K562 (cell line): ENCODE measurements at regions not wholly inside any gene's neighbourhood (a gene's known extent, or its start where the extent isn't known, plus 50 kb on each side); places are given as distances from the start of the nearest gene placed in this dataset.
A peak's percentile ranks its signal among the peaks of the same experiment; 100 is the strongest.

Experiments
- DDX20 ChIP-seq: fragments of 450-650 bp; IDR thresholded peaks from 2 replicates; pipeline ENCODE4 v1.6.1; 2016; ENCODE audit warnings: missing genetic modification characterization, low read depth, mild to moderate bottlenecking, missing compliant biosample characterization, moderate library complexity
- ETS2 ChIP-seq: IDR thresholded peaks from 2 replicates; pipeline ENCODE4 v1.6.1; 2016; ENCODE audit warnings: borderline replicate concordance, missing genetic modification characterization, mild to moderate bottlenecking, moderate library complexity, missing compliant biosample characterization; ENCODE audit not compliant: poor library complexity, severe bottlenecking
- GTF2E2 ChIP-seq: fragments of 200-800 bp; sonication (Bioruptor generic); IDR thresholded peaks from 2 replicates; pipeline ENCODE4 v1.6.1; 2016; ENCODE audit warnings: missing genetic modification characterization, missing compliant biosample characterization
- JUNB ChIP-seq: fragments of 450-650 bp; formaldehyde crosslinking; conservative IDR thresholded peaks from 2 replicates; pipeline ENCODE4 v1.4.0; 2020; ENCODE audit warnings: mild to moderate bottlenecking
- MTA3 ChIP-seq: fragments of 450-650 bp; formaldehyde crosslinking; IDR thresholded peaks from 2 replicates; pipeline ENCODE4 v1.6.1; 2017; ENCODE audit warnings: mild to moderate bottlenecking, borderline replicate concordance
- MYBL2 ChIP-seq, 2 experiments: fragments of 450-650 bp in 1 of 2; sonication (generic) in 1 of 2; formaldehyde crosslinking in 1 of 2; IDR thresholded peaks; 2 replicates each; pipeline versions ENCODE4 v1.6.1 to v1.8.1; 2017 to 2022; ENCODE audit warnings: borderline replicate concordance in 1 of 2, inconsistent platforms in 1 of 2, low read depth in 1 of 2, mild to moderate bottlenecking in 1 of 2, missing genetic modification reagents in 1 of 2, moderate library complexity in 1 of 2
- PRDM10 ChIP-seq: fragments of 450-650 bp; IDR thresholded peaks from 2 replicates; pipeline ENCODE4 v1.6.1; 2018; ENCODE audit not compliant: partially characterized antibody
- RFX1 ChIP-seq: fragments of 450-650 bp; IDR thresholded peaks from 2 replicates; pipeline ENCODE4 v1.6.1; 2016; ENCODE audit warnings: mild to moderate bottlenecking, moderate library complexity
- RNF2 ChIP-seq: sonication (generic); IDR thresholded peaks from 2 replicates; pipeline ENCODE4 v1.6.1; 2016
- ZBED1 ChIP-seq: IDR thresholded peaks from 2 replicates; pipeline ENCODE4 v1.6.1; 2014
- ZNF280A ChIP-seq: fragments of 450-650 bp; IDR thresholded peaks from 2 replicates; pipeline ENCODE4 v1.6.1; 2018; ENCODE audit warnings: mild to moderate bottlenecking, low read depth; ENCODE audit not compliant: partially characterized antibody
- ZNF316 ChIP-seq: fragments of 450-650 bp; IDR thresholded peaks from 2 replicates; pipeline ENCODE4 v1.6.1; 2016
- ZNF436 ChIP-seq: fragments of 250-450, 450-650 bp; sonication (Bioruptor Pico); formaldehyde crosslinking; IDR thresholded peaks from 2 replicates; pipeline ENCODE4 v1.7.0; 2020; ENCODE audit warnings: mild to moderate bottlenecking
- ZNF76 ChIP-seq: fragments of 250-450 bp; sonication (Bioruptor Pico); IDR thresholded peaks from 2 replicates; pipeline ENCODE4 v1.4.0; 2020; ENCODE audit warnings: mild to moderate bottlenecking, moderate library complexity, borderline replicate concordance

GRCh38 chr12:92341065-92341668 lies 195.5 kb upstream of the BTG1 start (continued):
- TF ChIP-seq DDX20 (no peak), ZNF436 (CRISPR knock-in tag) (no peak), ETS2 (tag) (no peak), GTF2E2 (tag) (no peak), JUNB (CRISPR knock-in tag) (no peak), PRDM10 (peak; percentile 85), RNF2 (no peak), ZBED1 (no peak), ZNF316 (peak; percentile 28; the same call in 1 of the 2 replicates), RFX1 (no peak), ZNF76 (no peak), MYBL2 (IDR thresholded peaks at IDR 0.05; ENCODE audit: low read depth) (peak; percentile 72), MYBL2 (CRISPR knock-in tag; IDR thresholded peaks at IDR 0.05; ENCODE audit: borderline replicate concordance) (no peak), MTA3 (peak; percentile 34; the same call in 1 of the 2 replicates), ZNF280A (no peak)
